Neuronal stem cell (in vitro differentiated cells): ENCODE measurements at regions not wholly inside any gene's neighbourhood (a gene's known extent, or its start where the extent isn't known, plus 50 kb on each side); places are given as distances from the start of the nearest gene placed in this dataset. TPM values are rescaled to one million over a fixed set of nuclear protein-coding genes. Genes with fewer than 3 reads are reported as not detected.

Experiments
- DNase-seq: peaks from one replicate; pipeline ENCODE4 v3.0.0-alpha.2; 2013; ENCODE audit warnings: low spot score
- H2AFZ ChIP-seq: one replicate; pipeline ENCODE4 v1.6.1; 2013; ENCODE audit warnings: mild to moderate bottlenecking, low read length, inconsistent platforms
- H2AK5ac ChIP-seq: 2 replicates; pipeline ENCODE4 v1.6.1; 2013; ENCODE audit warnings: low read depth, mild to moderate bottlenecking, inconsistent platforms, low read length, moderate library complexity, mixed read lengths
- H2BK120ac ChIP-seq: 2 replicates; pipeline ENCODE4 v1.6.1; 2013; ENCODE audit warnings: low read depth, mild to moderate bottlenecking, inconsistent platforms, low read length, moderate library complexity, mixed read lengths
- H2BK12ac ChIP-seq: one replicate; pipeline ENCODE4 v1.6.1; 2013; ENCODE audit warnings: low read length, inconsistent platforms
- H2BK15ac ChIP-seq: 2 replicates; pipeline ENCODE4 v1.6.1; 2013; ENCODE audit warnings: mild to moderate bottlenecking, low read length, inconsistent platforms, mixed read lengths
- H2BK5ac ChIP-seq: one replicate; pipeline ENCODE4 v1.6.1; 2013; ENCODE audit warnings: inconsistent platforms, mild to moderate bottlenecking, low read length, moderate library complexity
- H3K14ac ChIP-seq: one replicate; pipeline ENCODE4 v1.6.1; 2013; ENCODE audit warnings: low read length, inconsistent platforms
- H3K18ac ChIP-seq: 2 replicates; pipeline ENCODE4 v1.6.1; 2013; ENCODE audit warnings: low read length, inconsistent platforms
- H3K23ac ChIP-seq: 2 replicates; pipeline ENCODE4 v1.6.1; 2013; ENCODE audit warnings: low read depth, mild to moderate bottlenecking, mixed read lengths, low read length, inconsistent platforms; ENCODE audit not compliant: poor library complexity
- H3K27ac ChIP-seq: replicated peaks from 3 replicates; pipeline ENCODE4 v1.5.1; 2013; ENCODE audit warnings: low read length, inconsistent platforms
- H3K27me3 ChIP-seq, 3 experiments: 2 replicates each; pipeline ENCODE4 v1.6.1; 2013; ENCODE audit warnings: low read length in 3 of 3, mild to moderate bottlenecking in 2 of 3, inconsistent platforms in 1 of 3, low read depth in 1 of 3, mixed read lengths in 1 of 3, moderate library complexity in 1 of 3; ENCODE audit not compliant: control insufficient read depth in 3 of 3, insufficient read depth in 3 of 3
- H3K36me3 ChIP-seq, 2 donors: replicated peaks in 1 of 2; 2 replicates each; pipeline ENCODE4 v1.6.1; 2013; ENCODE audit warnings: low read length in 2 of 2; ENCODE audit not compliant: control insufficient read depth in 2 of 2, insufficient read depth in 2 of 2
- H3K4ac ChIP-seq: 2 replicates; pipeline ENCODE4 v1.6.1; 2013; ENCODE audit warnings: inconsistent platforms, mild to moderate bottlenecking, low read length, moderate library complexity
- H3K4me1 ChIP-seq, 2 donors: 1 replicate in 1 of 2; 2 replicates in 1 of 2; pipeline ENCODE4 v1.6.1; 2013; ENCODE audit warnings: low read length in 2 of 2, low read depth in 1 of 2; ENCODE audit not compliant: control insufficient read depth in 2 of 2, insufficient read depth in 1 of 2
- H3K4me2 ChIP-seq: one replicate; pipeline ENCODE4 v1.6.1; 2013; ENCODE audit warnings: mild to moderate bottlenecking, low read length, inconsistent platforms; ENCODE audit not compliant: insufficient read depth, poor library complexity, severe bottlenecking
- H3K4me3 ChIP-seq, 2 donors: 2 replicates each; pipeline ENCODE4 v1.5.1; 2013; ENCODE audit warnings: low read length in 2 of 2, mild to moderate bottlenecking in 2 of 2, inconsistent platforms in 1 of 2, moderate library complexity in 1 of 2
- H3K79me1 ChIP-seq: one replicate; pipeline ENCODE4 v1.6.1; 2013; ENCODE audit warnings: low read depth, mild to moderate bottlenecking, inconsistent platforms, low read length, moderate library complexity
- H3K9ac ChIP-seq: one replicate; pipeline ENCODE4 v1.6.1; 2013; ENCODE audit warnings: mild to moderate bottlenecking, low read depth, low read length, inconsistent platforms; ENCODE audit not compliant: poor library complexity
- H3K9me3 ChIP-seq, 2 donors: replicated peaks in 1 of 2; 2 replicates each; pipeline versions ENCODE3 to v1.6.1; 2013; ENCODE audit warnings: low read length in 2 of 2, mild to moderate bottlenecking in 2 of 2, inconsistent platforms in 1 of 2, low read depth in 1 of 2, mixed read lengths in 1 of 2, moderate library complexity in 1 of 2; ENCODE audit not compliant: control insufficient read depth in 2 of 2, insufficient read depth in 1 of 2
- H4K8ac ChIP-seq: one replicate; pipeline ENCODE4 v1.6.1; 2013; ENCODE audit warnings: low read depth, mild to moderate bottlenecking, inconsistent platforms, low read length, moderate library complexity
- H4K91ac ChIP-seq: one replicate; pipeline ENCODE4 v1.6.1; 2013; ENCODE audit warnings: low read length, low read depth, mild to moderate bottlenecking, inconsistent platforms; ENCODE audit not compliant: poor library complexity
- WGBS, 2 donors: extraction: QIAGEN DNeasy Blood & Tissue Kit; methylation state at CpG; one replicate each; pipeline ENCODE4 v1.1.7; 2013; ENCODE audit warnings: missing lambda C conversion rate in 2 of 2, mixed read lengths in 1 of 2; ENCODE audit not compliant: insufficient read length in 2 of 2, insufficient replicate concordance in 1 of 2; ENCODE audit errors: extremely low coverage in 2 of 2; 5-methylcytosine and 5-hydroxymethylcytosine counted together
- small RNA-seq: library from polyadenylated mRNA; stranded (forward); fragments of <200 nt; extraction: miRNeasy Mini kit (QIAGEN cat#:217004); gene quantifications from one replicate; pipeline ENCODE3, GENCODE V24; 2013; ENCODE audit not compliant: insufficient read depth

DNA sequence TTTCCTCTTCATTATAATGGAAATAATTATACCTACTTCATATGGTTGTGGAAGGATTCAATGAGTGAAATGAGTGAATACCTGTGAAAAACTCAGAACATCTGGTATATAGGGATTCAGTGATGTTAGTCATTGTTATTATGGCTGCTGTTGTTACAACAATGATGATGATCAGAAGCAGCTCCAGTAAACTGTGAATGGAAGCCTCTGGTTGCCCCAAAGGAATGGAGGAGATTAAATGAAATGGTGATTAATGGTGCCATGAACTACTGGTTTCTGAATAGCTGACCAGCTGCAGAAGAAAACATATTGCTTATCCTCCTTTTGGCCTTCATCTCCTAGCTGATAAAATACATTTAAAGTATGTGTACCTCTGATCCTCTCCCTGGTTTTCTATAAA is 372.0 kb downstream of the ARHGEF28 start:
- no peak overlapping the region for H2BK15ac ChIP-seq
- H3K4me2 ChIP-seq = no peak overlapping the region
- no peak overlapping the region for H4K91ac ChIP-seq
- H3K27ac ChIP-seq = no peak overlapping the region
- no peak overlapping the region for H3K9ac ChIP-seq
- no peaks in the 10 kb centered on the region for H3K9me3 ChIP-seq
- H2AFZ ChIP-seq = no peak overlapping the region
- H3K23ac ChIP-seq = no peak overlapping the region
- H3K36me3 ChIP-seq = no peaks in the 10 kb centered on the region
- H3K4me1 ChIP-seq = peaks cover 0 to 6% of the 10 kb centered on the region in 2 donors
- no peak overlapping the region for H2BK5ac ChIP-seq
- H3K4me3 ChIP-seq = no peak overlapping the region
- no peak overlapping the region for H3K18ac ChIP-seq
- no peak overlapping the region for H3K4ac ChIP-seq
- no peak overlapping the region for H2BK120ac ChIP-seq
- H3K14ac ChIP-seq = no peak overlapping the region
- H3K79me1 ChIP-seq = no peaks in the 10 kb centered on the region
- H2AK5ac ChIP-seq = no peak overlapping the region
- no peaks in the 10 kb centered on the region for H3K27me3 ChIP-seq
- no peak overlapping the region for H4K8ac ChIP-seq
- DNase-seq = no peak
- no peak overlapping the region for H2BK12ac ChIP-seq

DNA sequence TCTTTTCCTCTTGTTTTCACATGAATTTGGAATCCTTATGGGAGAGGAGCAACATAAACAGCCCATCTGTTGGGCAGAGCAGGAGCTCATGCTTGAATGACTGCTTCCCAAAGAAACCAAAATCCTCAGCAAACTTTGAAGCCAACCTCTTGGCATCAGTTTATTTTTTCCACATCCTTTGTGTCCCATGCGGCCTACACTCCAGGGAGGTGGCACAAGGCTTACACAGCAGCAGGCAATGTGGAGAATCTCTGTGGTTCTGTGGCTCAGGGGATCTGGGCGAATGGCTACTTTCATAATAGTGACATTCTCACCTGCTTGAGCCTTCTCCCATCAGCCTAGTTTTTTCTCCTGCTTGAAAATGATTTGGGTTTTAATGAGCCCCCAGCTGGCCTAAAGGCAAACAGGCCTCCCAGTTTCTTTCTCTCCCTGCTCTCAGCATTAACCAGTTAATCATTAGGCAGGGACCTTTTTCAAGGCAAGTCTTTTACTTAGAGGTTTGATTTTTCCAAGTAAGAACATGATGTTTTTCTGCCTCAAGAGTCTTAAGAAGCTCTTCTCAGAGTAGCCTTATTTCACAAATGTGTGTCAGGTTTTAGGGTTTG is 370.3 kb downstream of the ARHGEF28 start:
- no peak overlapping the region for H4K8ac ChIP-seq
- H4K91ac ChIP-seq = no peak overlapping the region
- no peak for DNase-seq
- H3K27ac ChIP-seq = no peak overlapping the region
- H3K4me2 ChIP-seq = no peak overlapping the region
- H3K9ac ChIP-seq = no peak overlapping the region
- H3K23ac ChIP-seq = no peak overlapping the region
- H2BK120ac ChIP-seq = no peak overlapping the region
- no peaks in the 10 kb centered on the region for H3K79me1 ChIP-seq
- no peak overlapping the region for H2AFZ ChIP-seq
- H2BK5ac ChIP-seq = no peak overlapping the region
- H3K4ac ChIP-seq = no peak overlapping the region
- no peak overlapping the region for H2BK12ac ChIP-seq
- H3K4me3 ChIP-seq = no peak overlapping the region
- no peak overlapping the region for H2BK15ac ChIP-seq
- H3K18ac ChIP-seq = no peak overlapping the region
- H3K9me3 ChIP-seq = no peaks in the 10 kb centered on the region
- H3K36me3 ChIP-seq = no peaks in the 10 kb centered on the region
- no peak overlapping the region for H3K14ac ChIP-seq
- no peak overlapping the region for H2AK5ac ChIP-seq
- WGBS, 2 donors = no CpG with 5 or more reads among the region's 2 CpGs
- H3K27me3 ChIP-seq = peaks cover 0 to 3% (median 0%) of the 10 kb centered on the region in 3 experiments
- peaks cover 0 to 6% of the 10 kb centered on the region in 2 donors for H3K4me1 ChIP-seq

DNA sequence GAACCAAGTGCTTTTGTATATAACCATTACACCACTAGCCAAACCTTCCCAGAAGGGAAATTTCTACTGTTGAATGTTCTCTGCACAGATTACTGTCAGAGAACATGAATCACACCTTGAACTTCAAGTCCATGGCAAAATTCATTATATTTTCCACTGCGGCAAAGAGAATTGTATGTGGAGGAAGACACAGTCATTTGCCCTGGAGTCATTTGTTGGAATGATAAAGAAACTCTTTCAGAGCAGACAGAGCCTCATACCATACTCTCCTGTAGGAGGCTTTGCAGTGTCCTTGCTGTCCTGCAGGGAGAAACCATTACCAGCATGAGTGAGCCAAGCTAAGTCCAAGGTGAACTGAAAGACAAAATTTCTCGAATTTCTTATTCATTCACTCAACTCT is 369.0 kb downstream of the ARHGEF28 start:
- H3K27ac ChIP-seq = no peak overlapping the region
- no peaks in the 10 kb centered on the region for H3K36me3 ChIP-seq
- no peak overlapping the region for H2BK15ac ChIP-seq
- no peak overlapping the region for H2BK5ac ChIP-seq
- no peak overlapping the region for H3K18ac ChIP-seq
- H2BK120ac ChIP-seq = no peak overlapping the region
- no peak overlapping the region for H3K23ac ChIP-seq
- no peak overlapping the region for H2AFZ ChIP-seq
- H3K4me2 ChIP-seq = no peak overlapping the region
- no peak overlapping the region for H3K14ac ChIP-seq
- H4K91ac ChIP-seq = no peak overlapping the region
- H2AK5ac ChIP-seq = no peak overlapping the region
- peaks cover 0 to 8% of the 10 kb centered on the region in 2 donors for H3K4me1 ChIP-seq
- no peak overlapping the region for H3K4ac ChIP-seq
- H3K9ac ChIP-seq = no peak overlapping the region
- H2BK12ac ChIP-seq = no peak overlapping the region
- no peaks in the 10 kb centered on the region for H3K79me1 ChIP-seq
- no peak for DNase-seq
- no peaks in the 10 kb centered on the region for H3K9me3 ChIP-seq
- no peak overlapping the region for H4K8ac ChIP-seq
- no CpG with 5 or more reads among the region's 2 CpGs for WGBS, 2 donors
- peaks cover 0 to 3% (median 0%) of the 10 kb centered on the region in 3 experiments for H3K27me3 ChIP-seq
- H3K4me3 ChIP-seq = no peak overlapping the region

Small RNA genes lying in the stretch of these regions (small RNA-seq; reads per million reads assigned to genes)
- not detected for gene RN7SL814P
